Omental fat pad (tissue), 3 donors: ENCODE measurements at regions not wholly inside any gene's neighbourhood (a gene's known extent, or its start where the extent isn't known, plus 50 kb on each side); places are given as distances from the start of the nearest gene placed in this dataset.

Experiments used
- ATAC-seq: fragments of 150-250 bp; one replicate; pipeline ENCODE4 v1.9.1; 2016; ENCODE audit warnings: mild to moderate bottlenecking, moderate library complexity; ENCODE audit not compliant: low FRiP score
- DNase-seq: peaks from one replicate; pipeline ENCODE4 v3.0.0-alpha.2; 2019; ENCODE audit warnings: low spot score
- CTCF ChIP-seq, 3 donors: fragments of 450-650 bp; IDR thresholded peaks; one replicate each; pipeline ENCODE4 v1.5.1; 2016 to 2017; ENCODE audit warnings: antibody characterized with exemption in 3 of 3, mild to moderate bottlenecking in 3 of 3, moderate library complexity in 2 of 3

- no peak for DNase-seq
- ATAC-seq, result no peak
- TF ChIP-seq CTCF (IDR thresholded peaks at IDR 0.05), result no peak
Observed at GRCh38 chr2:38217401-38218188, 141.6 kb upstream of the CYP1B1 start.

GRCh38 chr2:38216886-38217285, 140.9 kb upstream of the CYP1B1 start:
- TF ChIP-seq CTCF (IDR thresholded peaks at IDR 0.05), result no peak
- DNase-seq (no peak), ATAC-seq (no peak)

GRCh38 chr2:38215993-38216392, 140.0 kb upstream of the CYP1B1 start:
- DNase-seq (no peak), ATAC-seq (no peak)

GRCh38 chr2:38215522-38215921, 139.6 kb upstream of the CYP1B1 start:
- no peak for TF ChIP-seq CTCF (IDR thresholded peaks at IDR 0.05)
- no peak for ATAC-seq

More at GRCh38 chr2:38215993-38216392, 140.0 kb upstream of the CYP1B1 start:
- no peak for TF ChIP-seq CTCF (IDR thresholded peaks at IDR 0.05)

GRCh38 chr2:38214209-38214717, 138.3 kb upstream of the CYP1B1 start:
- ATAC-seq (no peak), DNase-seq (no peak)
- no peak for TF ChIP-seq CTCF (IDR thresholded peaks at IDR 0.05)

More at GRCh38 chr2:38215522-38215921, 139.6 kb upstream of the CYP1B1 start:
- DNase-seq, result no peak

GRCh38 chr2:38213619-38214167, 137.7 kb upstream of the CYP1B1 start:
- TF ChIP-seq CTCF (IDR thresholded peaks at IDR 0.05), result no peak
- ATAC-seq (no peak), DNase-seq (no peak)

GRCh38 chr2:38212312-38212711, 136.4 kb upstream of the CYP1B1 start:
- no peak for TF ChIP-seq CTCF (IDR thresholded peaks at IDR 0.05)
- ATAC-seq, result no peak
- no peak for DNase-seq
